HepG2 (cell line): ENCODE measurements at regions not wholly inside any gene's neighbourhood (a gene's known extent, or its start where the extent isn't known, plus 50 kb on each side); places are given as distances from the start of the nearest gene placed in this dataset.

Experiments used
- ATAC-seq: fragments of 200-7000 bp; cut with Tn5 transposase; 3 replicates; pipeline ENCODE4 v1.9.1; 2020; ENCODE audit warnings: mild to moderate bottlenecking, moderate library complexity
- BruUV-seq: library from RNA; stranded (reverse); fragments of 400-500 nt; replicated peaks from 2 replicates; lab custom pipeline; 2021; lab: Mats Ljungman, UMichigan
- CTCF ChIA-PET: fragments of 300-600 bp; formaldehyde crosslinking; extraction: SDS; loops from one replicate; lab custom pipeline; 2021; ENCODE audit warnings: low total read pairs, inconsistent platforms, low intra/inter-chr PET ratio; lab: Yijun Ruan, JAX
- POLR2A ChIA-PET: fragments of 350-600 bp; sonication (Branson Sonifier 250); formaldehyde crosslinking; loops from one replicate; lab custom pipeline; 2020; ENCODE audit warnings: antibody characterized with exemption, inconsistent platforms; lab: Yijun Ruan, JAX
- DNase-seq: peaks from one replicate; pipeline ENCODE4 v3.0.0-alpha.2; 2015; ENCODE audit warnings: low spot score
- FAIRE-seq: peaks from 3 replicates; lab custom pipeline; 2011; peaks lifted over from hg19 to GRCh38; lab: Jason Lieb, UNC
- H2AFZ ChIP-seq: one replicate; pipeline ENCODE4 v1.6.1; 2011; ENCODE audit warnings: low read length, inconsistent platforms
- H3K27ac ChIP-seq: fragments of 300-600 bp; 3 replicates; pipeline ENCODE4 v1.8.0; 2011; ENCODE audit warnings: mixed run types, mild to moderate bottlenecking, mixed read lengths, low read length, inconsistent platforms; ENCODE audit not compliant: insufficient read depth; ENCODE audit errors: extremely low read length
- H3K27me3 ChIP-seq, 2 experiments: fragments of 200-600 bp in 1 of 2; 2 replicates in 1 of 2; 3 replicates in 1 of 2; pipeline versions ENCODE4 v1.6.0 to v1.8.0; 2011; ENCODE audit warnings: low read length in 2 of 2, mild to moderate bottlenecking in 2 of 2, moderate library complexity in 2 of 2, inconsistent platforms in 1 of 2; ENCODE audit not compliant: insufficient read depth in 2 of 2, control insufficient read depth in 1 of 2
- H3K36me3 ChIP-seq, 2 experiments: fragments of 200-600 bp in 1 of 2; replicated peaks in 1 of 2; 2 replicates in 1 of 2; 3 replicates in 1 of 2; pipeline versions ENCODE4 v1.5.1 to v1.8.0; 2011; ENCODE audit warnings: low read length in 2 of 2, inconsistent platforms in 1 of 2; ENCODE audit not compliant: insufficient read depth in 2 of 2, control insufficient read depth in 1 of 2
- H3K4me1 ChIP-seq: 2 replicates; pipeline ENCODE4 v1.5.1; 2012; ENCODE audit warnings: low read length, inconsistent platforms; ENCODE audit not compliant: insufficient read depth
- H3K4me2 ChIP-seq: 2 replicates; pipeline ENCODE4 v1.6.0; 2011; ENCODE audit warnings: low read depth, low read length, inconsistent platforms
- H3K4me3 ChIP-seq, 3 experiments: fragments of 200-600 bp in 1 of 3; sonication (generic), shearing (Covaris generic) in 1 of 3; replicated peaks in 1 of 3; 2 replicates each; pipeline ENCODE4 v1.5.1; 2011 to 2016; ENCODE audit warnings: low read length in 3 of 3, inconsistent platforms in 2 of 3, low read depth in 2 of 3, mild to moderate bottlenecking in 2 of 3, control low read depth in 1 of 3, mixed read lengths in 1 of 3; ENCODE audit not compliant: insufficient read depth in 1 of 3
- H3K79me2 ChIP-seq: one replicate; pipeline ENCODE4 v1.6.1; 2011; ENCODE audit warnings: low read length, inconsistent platforms; ENCODE audit not compliant: insufficient read depth
- H3K9ac ChIP-seq: 2 replicates; pipeline ENCODE4 v1.6.0; 2011; ENCODE audit warnings: mild to moderate bottlenecking, low read depth, low read length, inconsistent platforms; ENCODE audit not compliant: insufficient read depth
- H3K9me3 ChIP-seq: 2 replicates; pipeline ENCODE4 v1.5.1; 2012; ENCODE audit warnings: mild to moderate bottlenecking, low read length
- H4K20me1 ChIP-seq: 2 replicates; pipeline ENCODE4 v1.6.0; 2011; ENCODE audit warnings: inconsistent platforms, mild to moderate bottlenecking, low read length, moderate library complexity; ENCODE audit not compliant: insufficient read depth
- HNF4A ChIP-seq: sonication (generic); formaldehyde crosslinking; IDR thresholded peaks from 2 replicates; pipeline ENCODE4 v1.4.0; 2020; ENCODE audit warnings: missing genetic modification reagents
- HOXA9 ChIP-seq: sonication (generic); formaldehyde crosslinking; IDR thresholded peaks from 2 replicates; pipeline ENCODE4 v1.8.1; 2022; ENCODE audit warnings: missing genetic modification reagents, mild to moderate bottlenecking, moderate library complexity, borderline replicate concordance
- MIXL1 ChIP-seq: IDR thresholded peaks from 2 replicates; pipeline ENCODE4 v1.6.1; 2016
- PCBP2 ChIP-seq: fragments of 200-400 bp; formaldehyde crosslinking; optimal IDR thresholded peaks from 2 replicates; pipeline ENCODE3; 2018; ENCODE audit warnings: low read length, low read depth; ENCODE audit not compliant: poor library complexity, severe bottlenecking
- RXRA ChIP-seq: sonication (generic); formaldehyde crosslinking; IDR thresholded peaks from 2 replicates; pipeline ENCODE4 v1.5.1; 2020; ENCODE audit warnings: missing genetic modification reagents
- TOE1 ChIP-seq: sonication (generic); formaldehyde crosslinking; IDR thresholded peaks from 2 replicates; pipeline ENCODE4 v1.4.0; 2020; ENCODE audit warnings: mild to moderate bottlenecking, missing genetic modification reagents
- ZBTB8A ChIP-seq: sonication (generic); formaldehyde crosslinking; IDR thresholded peaks from 2 replicates; pipeline ENCODE4 v1.4.0; 2020; ENCODE audit warnings: mild to moderate bottlenecking, low read depth, missing genetic modification reagents, borderline replicate concordance
- ZFP36L2 ChIP-seq: sonication (generic); formaldehyde crosslinking; IDR thresholded peaks from 2 replicates; pipeline ENCODE4 v1.4.0; 2020; ENCODE audit warnings: missing genetic modification reagents
- ZFP90 ChIP-seq: sonication (generic); formaldehyde crosslinking; IDR thresholded peaks from 2 replicates; pipeline ENCODE4 v1.8.0; 2022; ENCODE audit warnings: missing genetic modification reagents, mild to moderate bottlenecking, inconsistent platforms, borderline replicate concordance
- ZNF10 ChIP-seq: sonication (generic); formaldehyde crosslinking; IDR thresholded peaks from 2 replicates; pipeline ENCODE4 v1.4.0; 2020; ENCODE audit warnings: mild to moderate bottlenecking, low read depth, missing genetic modification reagents, borderline replicate concordance
- ZNF3 ChIP-seq: IDR thresholded peaks from 2 replicates; pipeline ENCODE4 v1.7.0; 2017; ENCODE audit warnings: inconsistent platforms
- ZNF749 ChIP-seq: sonication (generic); formaldehyde crosslinking; IDR thresholded peaks from 2 replicates; pipeline ENCODE4 v1.8.0; 2022; ENCODE audit warnings: mild to moderate bottlenecking, missing genetic modification reagents, moderate library complexity, borderline replicate concordance
- ZNF775 ChIP-seq: sonication (generic); formaldehyde crosslinking; IDR thresholded peaks from 2 replicates; pipeline ENCODE4 v1.4.0; 2020; ENCODE audit warnings: missing genetic modification reagents, mild to moderate bottlenecking, moderate library complexity, borderline replicate concordance
- WGBS: methylation state at CpG from one replicate; pipeline ENCODE4 v1.1.6; 2017; ENCODE audit warnings: low lambda C conversion rate; 5-methylcytosine and 5-hydroxymethylcytosine counted together
- in situ Hi-C: cut with HindIII; loops from 2 replicates; pipeline ENCODE4 v1.10.0; 2017; ENCODE audit warnings: low pct_unique_long_range_greater_than_20kb; ENCODE audit not compliant: extremely low pct_ligation_motif_present
- intact Hi-C: fragments of 100-400 bp; cut with micrococcal nuclease; formaldehyde crosslinking; loops from one replicate; pipeline ENCODE4 v1.10.0; 2022; ENCODE audit not compliant: unreplicated experiment

DNA sequence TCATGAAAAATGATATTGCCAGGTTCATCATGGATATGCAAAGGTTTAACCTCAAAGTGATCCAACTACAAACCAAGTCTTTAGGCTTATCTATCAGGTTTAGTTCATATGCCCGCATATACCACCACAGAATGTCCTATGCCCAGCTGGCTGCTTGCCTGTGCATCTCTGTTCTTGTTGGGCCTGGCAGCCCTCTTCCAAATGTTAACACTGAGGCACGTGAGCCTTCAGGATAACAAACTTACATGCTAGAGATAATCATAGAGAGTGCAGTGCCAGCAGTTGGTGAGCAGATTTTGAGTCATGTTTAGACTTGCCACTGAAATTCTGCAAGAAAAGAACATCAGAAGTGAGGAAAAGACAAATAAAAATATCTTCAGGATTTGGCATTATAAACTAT, 607.9 kb upstream of the TMPRSS15 start:
- H4K20me1 ChIP-seq, result no peaks in the 10 kb centered on the region
- no peak overlapping the region for H3K4me3 ChIP-seq
- no peaks in the 10 kb centered on the region for H3K36me3 ChIP-seq
- ATAC-seq (no peak), DNase-seq (no peak), FAIRE-seq (no peak)
- H3K4me1 ChIP-seq, result no peaks in the 10 kb centered on the region
- no peak overlapping the region for H3K9ac ChIP-seq
- no peak for TF ChIP-seq ZNF775
- no peak for TF ChIP-seq ZNF749
- TF ChIP-seq HNF4A, result no peak
- no peak for TF ChIP-seq ZBTB8A (CRISPR knock-in tag)
- TF ChIP-seq PCBP2, result no peak
- no peak for TF ChIP-seq ZFP90 (CRISPR knock-in tag)
- no peak for TF ChIP-seq ZFP36L2 (CRISPR knock-in tag)
- TF ChIP-seq HOXA9, result no peak
- no peak for TF ChIP-seq TOE1 (CRISPR knock-in tag)
- no peak for TF ChIP-seq MIXL1
- no peak for TF ChIP-seq RXRA (CRISPR knock-in tag)
- TF ChIP-seq ZNF3, result no peak
- no peak for TF ChIP-seq ZNF10 (CRISPR knock-in tag)
- intact Hi-C loops (no loop called here), in situ Hi-C loops (no loop called here)
- no TSS peak for BruUV-seq
- no peak overlapping the region for H3K27ac ChIP-seq
- no peak overlapping the region for H2AFZ ChIP-seq
- POLR2A ChIA-PET, result no interaction called here
- no peaks in the 10 kb centered on the region for H3K27me3 ChIP-seq
- peaks cover 85% of the 10 kb centered on the region for H3K9me3 ChIP-seq
- 16% methylated on average over 2 of the region's 2 CpGs for WGBS
- no peaks in the 10 kb centered on the region for H3K79me2 ChIP-seq
- CTCF ChIA-PET, result no interaction called here
- H3K4me2 ChIP-seq, result no peak overlapping the region
